Gastroesophageal sphincter (tissue), 4 donors: ENCODE measurements at regions not wholly inside any gene's neighbourhood (a gene's known extent, or its start where the extent isn't known, plus 50 kb on each side); places are given as distances from the start of the nearest gene placed in this dataset.

Experiments
- ATAC-seq: fragments of 150-250 bp; one replicate; pipeline ENCODE4 v1.9.1; 2016; ENCODE audit warnings: mild to moderate bottlenecking, moderate library complexity
- H3K27ac ChIP-seq, 4 donors: fragments of 200-600 bp; sonication (generic) in 3 of 4; 1 replicate in 3 of 4; 2 replicates in 1 of 4; pipeline ENCODE4 v1.5.1; 2016 to 2019
- H3K27me3 ChIP-seq: fragments of 200-600 bp; sonication (generic); one replicate; pipeline ENCODE4 v1.5.1; 2019
- H3K36me3 ChIP-seq, 2 donors: fragments of 200-600 bp; sonication (generic); one replicate each; pipeline ENCODE4 v1.5.1; 2019; ENCODE audit warnings: control low read depth in 1 of 2
- H3K4me1 ChIP-seq, 3 donors: fragments of 200-600 bp; sonication (generic); 1 replicate in 2 of 3; 2 replicates in 1 of 3; pipeline ENCODE4 v1.5.1; 2016 to 2019; ENCODE audit warnings: control low read depth in 2 of 3
- H3K4me3 ChIP-seq, 2 donors: fragments of 200-600 bp; sonication (generic); one replicate each; pipeline ENCODE4 v1.5.1; 2019; ENCODE audit warnings: mild to moderate bottlenecking in 1 of 2, moderate library complexity in 1 of 2
- H3K9me3 ChIP-seq, 3 donors: fragments of 200-600 bp; sonication (generic); one replicate each; pipeline ENCODE4 v1.5.1; 2017 to 2019; ENCODE audit warnings: control low read depth in 2 of 3
- EP300 ChIP-seq: sonication (generic); formaldehyde crosslinking; IDR thresholded peaks from one replicate; pipeline ENCODE4 v1.6.1; 2017; ENCODE audit warnings: antibody characterized with exemption, mild to moderate bottlenecking
- POLR2A ChIP-seq, 2 donors: fragments of 450-650 bp; IDR thresholded peaks; one replicate each; pipeline ENCODE4 v1.6.1; 2017; ENCODE audit warnings: antibody characterized with exemption in 2 of 2, mild to moderate bottlenecking in 2 of 2, moderate library complexity in 1 of 2
- POLR2AphosphoS5 ChIP-seq: sonication (generic); formaldehyde crosslinking; IDR thresholded peaks from one replicate; pipeline ENCODE4 v1.6.1; 2017; ENCODE audit warnings: antibody characterized with exemption
- WGBS, 2 donors: methylation state at CpG; one replicate each; pipeline ENCODE4 v1.1.5; 2018; ENCODE audit warnings: low coverage in 1 of 2; 5-methylcytosine and 5-hydroxymethylcytosine counted together
- TF ChIP-seq, protein P1 (sequence below), 4 experiments: fragments of 200-600 bp in 2 of 4; fragments of 450-650 bp in 2 of 4; sonication (generic) in 1 of 4; IDR thresholded peaks; one replicate each; pipeline ENCODE4 v1.5.1; 2017 to 2019; ENCODE audit warnings: antibody characterized with exemption in 4 of 4, mild to moderate bottlenecking in 2 of 4, moderate library complexity in 2 of 4

- 83 to 94% methylated on average over 3 to 5 of the region's 5 CpGs for WGBS, 2 donors
- no peak for TF ChIP-seq POLR2AphosphoS5
- TF ChIP-seq EP300, result no peak
- TF ChIP-seq POLR2A (IDR thresholded peaks at IDR 0.05), result no peak
- TF ChIP-seq, protein P1, sequence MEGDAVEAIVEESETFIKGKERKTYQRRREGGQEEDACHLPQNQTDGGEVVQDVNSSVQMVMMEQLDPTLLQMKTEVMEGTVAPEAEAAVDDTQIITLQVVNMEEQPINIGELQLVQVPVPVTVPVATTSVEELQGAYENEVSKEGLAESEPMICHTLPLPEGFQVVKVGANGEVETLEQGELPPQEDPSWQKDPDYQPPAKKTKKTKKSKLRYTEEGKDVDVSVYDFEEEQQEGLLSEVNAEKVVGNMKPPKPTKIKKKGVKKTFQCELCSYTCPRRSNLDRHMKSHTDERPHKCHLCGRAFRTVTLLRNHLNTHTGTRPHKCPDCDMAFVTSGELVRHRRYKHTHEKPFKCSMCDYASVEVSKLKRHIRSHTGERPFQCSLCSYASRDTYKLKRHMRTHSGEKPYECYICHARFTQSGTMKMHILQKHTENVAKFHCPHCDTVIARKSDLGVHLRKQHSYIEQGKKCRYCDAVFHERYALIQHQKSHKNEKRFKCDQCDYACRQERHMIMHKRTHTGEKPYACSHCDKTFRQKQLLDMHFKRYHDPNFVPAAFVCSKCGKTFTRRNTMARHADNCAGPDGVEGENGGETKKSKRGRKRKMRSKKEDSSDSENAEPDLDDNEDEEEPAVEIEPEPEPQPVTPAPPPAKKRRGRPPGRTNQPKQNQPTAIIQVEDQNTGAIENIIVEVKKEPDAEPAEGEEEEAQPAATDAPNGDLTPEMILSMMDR (IDR thresholded peaks at IDR 0.05), result no peak
- no peaks in the 10 kb centered on the region for H3K9me3 ChIP-seq
Observed at GRCh38 chr1:232687728-232688127, 57.8 kb upstream of the SIPA1L2 start.

GRCh38 chr1:232688398-232688797, 58.5 kb upstream of the SIPA1L2 start:
- H3K9me3 ChIP-seq, result no peaks in the 10 kb centered on the region
- 78 to 81% methylated on average over 2 of the region's 2 CpGs for WGBS, 2 donors
- no peaks in the 10 kb centered on the region for H3K36me3 ChIP-seq
- peaks cover 0 to 26% (median 2%) of the 10 kb centered on the region in 3 donors for H3K4me1 ChIP-seq
- no peak overlapping the region for H3K27ac ChIP-seq
- H3K27me3 ChIP-seq, result no peaks in the 10 kb centered on the region
- TF ChIP-seq, protein P1 (IDR thresholded peaks at IDR 0.05), result no peak
- TF ChIP-seq POLR2A (IDR thresholded peaks at IDR 0.05) (no peak), POLR2AphosphoS5 (no peak), EP300 (no peak)
- no peak overlapping the region for H3K4me3 ChIP-seq
- no peak for ATAC-seq

More at GRCh38 chr1:232687728-232688127, 57.8 kb upstream of the SIPA1L2 start:
- Histone ChIP-seq H3K27me3 (no peaks in the 10 kb centered on the region), H3K27ac (no peak overlapping the region), H3K4me3 (no peak overlapping the region), H3K36me3 (no peaks in the 10 kb centered on the region), H3K4me1 (peaks cover 0 to 24% (median 2%) of the 10 kb centered on the region in 3 donors)
- ATAC-seq, result no peak

- Histone ChIP-seq H3K36me3 (no peaks in the 10 kb centered on the region), H3K4me1 (peaks cover 0 to 20% (median 0%) of the 10 kb centered on the region in 3 donors), H3K27me3 (no peaks in the 10 kb centered on the region), H3K27ac (no peak overlapping the region), H3K9me3 (no peaks in the 10 kb centered on the region), H3K4me3 (no peak overlapping the region)
- 71 to 81% methylated on average over 1 to 3 of the region's 3 CpGs for WGBS, 2 donors
- TF ChIP-seq, protein P1 (IDR thresholded peaks at IDR 0.05), result no peak
- TF ChIP-seq POLR2A (IDR thresholded peaks at IDR 0.05) (no peak), POLR2AphosphoS5 (no peak), EP300 (no peak)
- ATAC-seq, result no peak
Observed at GRCh38 chr1:232689711-232690110, 59.8 kb upstream of the SIPA1L2 start.

- ATAC-seq, result no peak
- TF ChIP-seq, protein P1 (IDR thresholded peaks at IDR 0.05), result no peak
- TF ChIP-seq POLR2AphosphoS5 (no peak), EP300 (no peak), POLR2A (IDR thresholded peaks at IDR 0.05) (no peak)
- no peak overlapping the region for H3K27ac ChIP-seq
- H3K9me3 ChIP-seq, result no peaks in the 10 kb centered on the region
- peaks cover 0 to 20% (median 0%) of the 10 kb centered on the region in 3 donors for H3K4me1 ChIP-seq
- no peak overlapping the region for H3K4me3 ChIP-seq
- no peaks in the 10 kb centered on the region for H3K27me3 ChIP-seq
- WGBS, 2 donors, result 63 to 80% methylated on average over 3 to 8 of the region's 8 CpGs
- no peaks in the 10 kb centered on the region for H3K36me3 ChIP-seq
Observed at GRCh38 chr1:232690285-232690935, 60.5 kb upstream of the SIPA1L2 start.

GRCh38 chr1:232694475-232694874, 64.5 kb upstream of the SIPA1L2 start:
- H3K9me3 ChIP-seq, result no peaks in the 10 kb centered on the region
- no peaks in the 10 kb centered on the region for H3K36me3 ChIP-seq
- H3K4me3 ChIP-seq, result no peak overlapping the region
- ATAC-seq, result no peak
- WGBS, 2 donors, result 85 to 88% methylated on average over 4 to 10 of the region's 10 CpGs
- TF ChIP-seq, protein P1 (IDR thresholded peaks at IDR 0.05), result no peak
- TF ChIP-seq POLR2A (IDR thresholded peaks at IDR 0.05), result no peak
- no peak for TF ChIP-seq POLR2AphosphoS5
- no peak for TF ChIP-seq EP300
- no peak overlapping the region for H3K27ac ChIP-seq
- no peaks in the 10 kb centered on the region for H3K27me3 ChIP-seq
- H3K4me1 ChIP-seq, result peaks cover 0 to 20% (median 0%) of the 10 kb centered on the region in 3 donors
